ENCODE measurements at regions not wholly inside any gene's neighbourhood (a gene's known extent, or its start where the extent isn't known, plus 50 kb on each side); places are given as distances from the start of the nearest gene placed in this dataset.

GRCh38 chr11:92308366-92308765 lies 83.7 kb downstream of the FAT3 start:
- Mint-ChIP-seq H3K27ac (no peak overlapping the region), H3K36me3 (ENCODE audit: low read depth) (no peaks in the 10 kb centered on the region), H3K9me3 (no peaks in the 10 kb centered on the region), H3K27me3 (ENCODE audit: low read depth) (no peaks in the 10 kb centered on the region), H3K4me1 (ENCODE audit: low read depth) (no peaks in the 10 kb centered on the region), H3K4me3 (no peak overlapping the region)

GRCh38 chr11:92311616-92312449 lies 87.2 kb downstream of the FAT3 start:
- H3K27me3 Mint-ChIP-seq (ENCODE audit: low read depth): no peaks in the 10 kb centered on the region
- no peaks in the 10 kb centered on the region for H3K4me1 Mint-ChIP-seq (ENCODE audit: low read depth)
- no peak overlapping the region for H3K4me3 Mint-ChIP-seq
- H3K36me3 Mint-ChIP-seq (ENCODE audit: low read depth): no peaks in the 10 kb centered on the region
- H3K27ac Mint-ChIP-seq: no peak overlapping the region
- H3K9me3 Mint-ChIP-seq: no peaks in the 10 kb centered on the region

- no peak overlapping the region for H3K27ac Mint-ChIP-seq
- no peaks in the 10 kb centered on the region for H3K9me3 Mint-ChIP-seq
- no peaks in the 10 kb centered on the region for H3K4me1 Mint-ChIP-seq (ENCODE audit: low read depth)
- no peaks in the 10 kb centered on the region for H3K27me3 Mint-ChIP-seq (ENCODE audit: low read depth)
- no peak overlapping the region for H3K4me3 Mint-ChIP-seq
- no peaks in the 10 kb centered on the region for H3K36me3 Mint-ChIP-seq (ENCODE audit: low read depth)
These were observed 89.2 kb downstream of the FAT3 start for GRCh38 chr11:92313784-92314183.

GRCh38 chr11:92314499-92314898 lies 89.9 kb downstream of the FAT3 start:
- Mint-ChIP-seq H3K9me3 (no peaks in the 10 kb centered on the region), H3K36me3 (ENCODE audit: low read depth) (no peaks in the 10 kb centered on the region), H3K4me1 (ENCODE audit: low read depth) (no peaks in the 10 kb centered on the region), H3K27ac (no peak overlapping the region), H3K27me3 (ENCODE audit: low read depth) (no peaks in the 10 kb centered on the region), H3K4me3 (no peak overlapping the region)

- H3K4me1 Mint-ChIP-seq (ENCODE audit: low read depth): no peaks in the 10 kb centered on the region
- no peak overlapping the region for H3K4me3 Mint-ChIP-seq
- no peaks in the 10 kb centered on the region for H3K27me3 Mint-ChIP-seq (ENCODE audit: low read depth)
- no peak overlapping the region for H3K27ac Mint-ChIP-seq
- H3K9me3 Mint-ChIP-seq: no peaks in the 10 kb centered on the region
- H3K36me3 Mint-ChIP-seq (ENCODE audit: low read depth): no peaks in the 10 kb centered on the region
These were observed 91.6 kb downstream of the FAT3 start for GRCh38 chr11:92316106-92316809.

GRCh38 chr11:92317222-92317621 lies 92.6 kb downstream of the FAT3 start:
- Mint-ChIP-seq H3K9me3 (no peaks in the 10 kb centered on the region), H3K4me1 (ENCODE audit: low read depth) (no peaks in the 10 kb centered on the region), H3K4me3 (no peak overlapping the region), H3K27me3 (ENCODE audit: low read depth) (no peaks in the 10 kb centered on the region), H3K36me3 (ENCODE audit: low read depth) (no peaks in the 10 kb centered on the region), H3K27ac (no peak overlapping the region)

GRCh38 chr11:92317721-92318120 lies 93.1 kb downstream of the FAT3 start:
- Mint-ChIP-seq H3K9me3 (no peaks in the 10 kb centered on the region), H3K4me3 (no peak overlapping the region), H3K27ac (no peak overlapping the region), H3K4me1 (ENCODE audit: low read depth) (no peaks in the 10 kb centered on the region), H3K27me3 (ENCODE audit: low read depth) (no peaks in the 10 kb centered on the region), H3K36me3 (ENCODE audit: low read depth) (no peaks in the 10 kb centered on the region)

GRCh38 chr11:92322225-92322624 lies 97.6 kb downstream of the FAT3 start:
- Mint-ChIP-seq H3K4me3 (no peak overlapping the region), H3K27me3 (ENCODE audit: low read depth) (no peaks in the 10 kb centered on the region), H3K27ac (no peak overlapping the region), H3K9me3 (no peaks in the 10 kb centered on the region), H3K36me3 (ENCODE audit: low read depth) (no peaks in the 10 kb centered on the region), H3K4me1 (ENCODE audit: low read depth) (no peaks in the 10 kb centered on the region)

- no peaks in the 10 kb centered on the region for H3K36me3 Mint-ChIP-seq (ENCODE audit: low read depth)
- no peaks in the 10 kb centered on the region for H3K27me3 Mint-ChIP-seq (ENCODE audit: low read depth)
- no peak overlapping the region for H3K27ac Mint-ChIP-seq
- H3K4me3 Mint-ChIP-seq: no peak overlapping the region
- no peaks in the 10 kb centered on the region for H3K9me3 Mint-ChIP-seq
- H3K4me1 Mint-ChIP-seq (ENCODE audit: low read depth): no peaks in the 10 kb centered on the region
These were observed 100.3 kb downstream of the FAT3 start for GRCh38 chr11:92324890-92325289.

GRCh38 chr11:92325416-92325815 lies 100.8 kb downstream of the FAT3 start:
- H3K27ac Mint-ChIP-seq: no peak overlapping the region
- no peaks in the 10 kb centered on the region for H3K27me3 Mint-ChIP-seq (ENCODE audit: low read depth)
- no peaks in the 10 kb centered on the region for H3K36me3 Mint-ChIP-seq (ENCODE audit: low read depth)
- no peaks in the 10 kb centered on the region for H3K4me1 Mint-ChIP-seq (ENCODE audit: low read depth)
- no peaks in the 10 kb centered on the region for H3K9me3 Mint-ChIP-seq
- H3K4me3 Mint-ChIP-seq: no peak overlapping the region

GRCh38 chr11:92329137-92329536 lies 104.5 kb downstream of the FAT3 start:
- Mint-ChIP-seq H3K4me3 (no peak overlapping the region), H3K4me1 (ENCODE audit: low read depth) (no peaks in the 10 kb centered on the region), H3K9me3 (no peaks in the 10 kb centered on the region), H3K36me3 (ENCODE audit: low read depth) (no peaks in the 10 kb centered on the region), H3K27ac (no peak overlapping the region), H3K27me3 (ENCODE audit: low read depth) (no peaks in the 10 kb centered on the region)

GRCh38 chr11:92329646-92330045 lies 105.0 kb downstream of the FAT3 start:
- H3K4me3 Mint-ChIP-seq: no peak overlapping the region
- H3K9me3 Mint-ChIP-seq: no peaks in the 10 kb centered on the region
- no peaks in the 10 kb centered on the region for H3K36me3 Mint-ChIP-seq (ENCODE audit: low read depth)
- H3K4me1 Mint-ChIP-seq (ENCODE audit: low read depth): no peaks in the 10 kb centered on the region
- H3K27ac Mint-ChIP-seq: no peak overlapping the region
- H3K27me3 Mint-ChIP-seq (ENCODE audit: low read depth): no peaks in the 10 kb centered on the region

- Mint-ChIP-seq H3K27me3 (ENCODE audit: low read depth) (no peaks in the 10 kb centered on the region), H3K27ac (no peak overlapping the region), H3K4me3 (no peak overlapping the region), H3K9me3 (no peaks in the 10 kb centered on the region), H3K36me3 (ENCODE audit: low read depth) (no peaks in the 10 kb centered on the region), H3K4me1 (ENCODE audit: low read depth) (no peaks in the 10 kb centered on the region)
These were observed 105.5 kb downstream of the FAT3 start for GRCh38 chr11:92330114-92330513.

- Mint-ChIP-seq H3K27ac (no peak overlapping the region), H3K4me3 (no peak overlapping the region), H3K4me1 (ENCODE audit: low read depth) (no peaks in the 10 kb centered on the region), H3K36me3 (ENCODE audit: low read depth) (no peaks in the 10 kb centered on the region), H3K9me3 (no peaks in the 10 kb centered on the region), H3K27me3 (ENCODE audit: low read depth) (no peaks in the 10 kb centered on the region)
These were observed 108.4 kb downstream of the FAT3 start for GRCh38 chr11:92332986-92333385.

- H3K36me3 Mint-ChIP-seq (ENCODE audit: low read depth): no peaks in the 10 kb centered on the region
- no peaks in the 10 kb centered on the region for H3K4me1 Mint-ChIP-seq (ENCODE audit: low read depth)
- no peak overlapping the region for H3K4me3 Mint-ChIP-seq
These were observed 116.2 kb downstream of the FAT3 start for GRCh38 chr11:92340839-92341238.

More at GRCh38 chr11:92340839-92341238, 116.2 kb downstream of the FAT3 start:
- no peak overlapping the region for H3K27ac Mint-ChIP-seq
- no peaks in the 10 kb centered on the region for H3K9me3 Mint-ChIP-seq
- H3K27me3 Mint-ChIP-seq (ENCODE audit: low read depth): no peaks in the 10 kb centered on the region
